HG03280 (cell line): ENCODE measurements at regions not wholly inside any gene's neighbourhood (a gene's known extent, or its start where the extent isn't known, plus 50 kb on each side); places are given as distances from the start of the nearest gene placed in this dataset.
"Not testable (repeated sequence)": the region's sequence is repeated elsewhere in the genome, so short reads cannot be mapped to it uniquely, and the experiment has no call there.

ENCODE experiments used
- ATAC-seq: cut with Tn5 transposase; IDR thresholded peaks from one replicate; pipeline ENCODE4 v1.9.1; 2021; ENCODE audit warnings: mild to moderate bottlenecking, moderate library complexity; ENCODE audit not compliant: unreplicated experiment

DNA sequence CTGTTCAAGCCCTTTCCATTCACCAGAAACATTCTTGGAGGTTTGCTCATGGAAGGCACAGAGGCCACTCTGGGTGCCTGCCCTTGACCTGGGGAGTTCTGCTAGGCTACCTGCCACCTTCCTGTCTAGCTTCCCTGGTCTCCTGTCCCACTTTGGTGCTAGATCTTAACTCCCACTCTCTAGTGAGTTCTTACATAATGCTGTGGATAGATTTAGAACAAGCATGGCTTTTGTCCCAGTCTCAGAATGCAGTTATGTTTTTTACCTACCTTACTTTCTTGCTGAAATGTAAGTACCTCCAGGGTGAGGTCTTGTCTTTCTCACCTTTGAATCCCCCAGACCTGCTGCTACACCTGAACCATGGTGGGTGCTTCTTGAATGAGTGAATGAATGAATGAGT is 1252.3 kb downstream of the TYW1 start:
- ATAC-seq = no peak

DNA sequence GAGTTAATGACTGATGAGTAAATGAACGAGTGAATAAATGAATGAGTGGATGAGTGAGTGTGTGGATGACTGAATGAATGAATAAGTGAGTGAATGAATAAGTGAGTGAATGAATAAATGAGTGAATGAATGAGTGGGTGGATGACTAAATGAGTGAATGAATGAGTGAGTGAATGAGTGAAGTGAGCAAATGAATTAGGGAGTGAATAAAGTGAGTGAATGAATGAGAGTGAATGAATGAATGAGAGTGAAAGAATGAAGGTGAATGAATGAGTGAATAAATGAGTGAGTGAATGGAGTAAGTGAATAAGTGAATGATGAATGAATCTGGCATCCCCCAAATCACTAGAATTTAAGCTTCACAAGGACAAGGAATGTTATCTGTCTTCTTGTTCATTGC is 1253.0 kb downstream of the TYW1 start:
- no peak for ATAC-seq

GRCh38 chr7:68250143-68250542 is 1253.5 kb downstream of the TYW1 start:
- no peak for ATAC-seq

GRCh38 chr7:68254815-68255214 is 1258.2 kb downstream of the TYW1 start:
- ATAC-seq = not testable (repeated sequence)

DNA sequence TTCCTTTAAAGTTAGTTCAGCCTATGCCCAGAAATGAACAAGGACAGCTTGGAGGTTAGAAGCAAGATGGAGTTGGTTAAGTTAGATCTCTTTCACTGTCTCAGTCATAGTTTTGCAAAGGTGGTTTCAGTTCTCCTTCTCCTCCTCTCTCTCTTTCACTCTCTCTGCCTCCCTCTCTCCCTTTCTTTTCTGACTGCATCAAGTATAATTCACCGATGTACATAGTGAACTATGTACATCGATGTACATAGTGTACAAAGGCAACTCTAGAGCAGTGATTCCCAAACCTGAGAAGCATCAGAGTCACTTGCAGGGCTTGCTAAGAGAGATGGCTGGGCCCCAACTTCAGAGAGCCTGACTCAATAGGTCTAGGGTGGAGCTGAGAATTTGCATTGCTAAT is 1259.7 kb downstream of the TYW1 start:
- no peak for ATAC-seq

GRCh38 chr7:68258609-68259008 is 1262.0 kb downstream of the TYW1 start:
- ATAC-seq = no peak

DNA sequence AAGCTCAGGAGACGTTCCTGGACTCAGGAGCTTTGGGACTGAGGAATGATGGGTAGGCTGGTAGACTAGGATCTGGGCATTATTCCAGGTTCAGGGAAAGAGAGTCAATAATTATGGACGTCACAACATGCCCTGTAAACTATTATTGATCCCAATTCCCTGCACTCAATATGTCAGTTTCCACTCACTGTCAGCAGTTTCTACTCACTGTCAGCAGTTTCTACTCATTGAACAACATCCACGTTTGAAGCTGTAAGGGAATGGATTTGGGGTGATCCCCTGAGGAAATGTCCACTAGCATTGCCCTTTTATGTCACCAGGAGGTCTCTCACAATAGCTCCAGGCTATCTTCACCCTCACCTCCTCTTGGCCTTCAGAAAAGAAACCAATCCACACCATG is 1268.6 kb downstream of the TYW1 start:
- no peak for ATAC-seq

GRCh38 chr7:68266004-68266579 is 1269.5 kb downstream of the TYW1 start:
- ATAC-seq = no peak

GRCh38 chr7:68267486-68267885 is 1270.9 kb downstream of the TYW1 start:
- no peak for ATAC-seq

DNA sequence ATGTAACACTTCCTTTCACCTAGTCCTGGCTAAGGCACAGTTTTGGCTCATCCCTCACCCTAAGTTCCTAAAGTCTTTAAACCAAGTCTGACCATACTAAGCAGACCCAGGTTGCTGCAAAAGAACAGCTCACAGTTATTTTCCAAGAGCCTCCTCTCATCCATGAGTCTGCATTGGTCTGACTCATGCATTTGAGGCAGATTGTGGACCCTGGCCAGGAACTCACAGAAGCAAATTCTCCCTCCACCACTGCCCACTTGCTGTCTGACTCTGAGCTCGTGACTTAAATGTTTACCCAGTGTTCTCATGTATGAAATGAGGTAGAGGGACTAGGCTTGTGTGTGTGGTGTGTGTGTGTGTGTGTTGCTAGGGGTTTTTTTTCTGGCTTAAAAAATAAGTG is 1272.8 kb downstream of the TYW1 start:
- ATAC-seq = no peak

DNA sequence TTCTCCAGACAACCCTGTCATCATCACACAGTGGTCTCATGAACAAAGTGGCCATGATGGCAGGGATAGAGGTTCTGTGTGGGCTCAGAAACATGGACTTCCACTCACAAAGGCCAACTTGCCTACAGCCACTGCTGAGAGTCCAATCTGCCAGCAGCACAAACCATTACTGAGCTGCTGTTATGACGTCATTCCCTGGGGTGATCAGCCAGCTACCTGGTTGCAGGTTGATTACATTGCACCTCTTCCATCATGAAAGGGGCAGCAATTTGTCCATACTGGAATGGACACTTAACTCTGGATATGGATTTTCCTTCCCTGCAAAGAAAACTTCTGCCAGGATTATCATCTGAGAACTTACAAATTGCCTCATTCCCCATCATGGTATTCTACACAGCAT is 1275.9 kb downstream of the TYW1 start:
- ATAC-seq = no peak

DNA sequence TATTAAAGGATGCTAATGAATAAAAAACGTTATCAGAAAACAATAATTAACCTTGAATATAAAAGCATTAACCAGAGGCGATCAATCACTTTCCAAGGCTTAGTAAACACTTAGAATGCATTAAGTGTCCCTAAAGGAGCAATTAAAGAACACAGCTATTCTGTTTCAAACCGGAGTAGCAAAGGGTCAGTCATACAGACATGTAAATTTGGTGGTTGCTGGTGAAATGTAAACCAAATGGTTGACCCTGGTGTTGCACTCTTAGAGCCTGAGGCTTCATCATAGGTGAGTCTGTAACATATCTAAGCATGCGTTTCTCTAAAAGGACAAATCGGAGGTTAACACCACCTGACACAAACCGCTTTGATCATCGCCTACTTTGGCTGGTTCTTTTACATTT is 1280.1 kb downstream of the TYW1 start:
- no peak for ATAC-seq

- no peak for ATAC-seq
These were observed 1283.3 kb downstream of the TYW1 start for GRCh38 chr7:68279827-68280400.

GRCh38 chr7:68280931-68281330 is 1284.3 kb downstream of the TYW1 start:
- no peak for ATAC-seq

- no peak for ATAC-seq
These were observed 1291.5 kb downstream of the TYW1 start for GRCh38 chr7:68288144-68288593.

DNA sequence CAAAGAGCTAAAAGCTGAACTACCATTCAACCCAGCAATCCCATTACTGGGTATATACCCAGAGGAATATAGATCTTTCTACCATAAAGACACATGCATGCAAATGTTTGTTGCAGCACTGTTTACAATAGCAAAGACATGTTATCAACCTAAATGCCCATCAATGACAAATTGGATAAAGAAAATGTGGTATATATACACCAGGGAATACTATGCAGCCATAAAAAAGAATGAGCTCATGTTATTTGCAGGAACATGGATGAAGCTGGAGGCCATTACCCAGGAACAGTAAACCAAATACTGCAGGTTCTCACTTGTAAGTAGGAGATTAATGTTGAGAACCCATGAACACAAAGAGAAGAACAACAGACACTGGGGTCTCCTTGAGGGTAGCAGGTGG is 1295.1 kb downstream of the TYW1 start:
- no peak for ATAC-seq

GRCh38 chr7:68295386-68295785 is 1298.8 kb downstream of the TYW1 start:
- no peak for ATAC-seq

- ATAC-seq = no peak
These were observed 1293.7 kb upstream of the AUTS2 start for GRCh38 chr7:68304536-68304935.

GRCh38 chr7:68306692-68307107 is 1291.6 kb upstream of the AUTS2 start:
- no peak for ATAC-seq

GRCh38 chr7:68309271-68309670 is 1289.0 kb upstream of the AUTS2 start:
- no peak for ATAC-seq

GRCh38 chr7:68309806-68310205 is 1288.5 kb upstream of the AUTS2 start:
- ATAC-seq = no peak

DNA sequence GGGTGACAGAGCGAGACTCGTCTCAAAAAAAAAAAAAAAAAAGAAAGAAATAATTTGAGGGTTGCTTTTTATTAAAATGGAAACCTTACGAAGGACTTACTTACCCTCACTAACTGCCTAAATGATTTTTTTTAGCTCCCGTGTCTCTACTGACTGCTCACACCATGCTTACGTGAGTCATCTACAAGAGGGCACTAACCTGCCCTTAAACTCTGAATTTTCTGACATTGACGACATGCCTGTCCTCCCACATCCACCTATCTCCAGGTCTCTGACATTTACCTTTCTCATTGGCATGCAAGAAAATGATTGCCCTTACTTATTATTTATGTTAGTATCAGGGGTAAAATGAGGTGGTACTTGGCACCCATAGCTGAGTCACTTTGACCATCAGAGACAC is 1286.3 kb upstream of the AUTS2 start:
- no peak for ATAC-seq

- no peak for ATAC-seq
These were observed 1284.5 kb upstream of the AUTS2 start for GRCh38 chr7:68313806-68314205.
